ENCODE measurements at regions not wholly inside any gene's neighbourhood (a gene's known extent, or its start where the extent isn't known, plus 50 kb on each side); places are given as distances from the start of the nearest gene placed in this dataset.

DNA sequence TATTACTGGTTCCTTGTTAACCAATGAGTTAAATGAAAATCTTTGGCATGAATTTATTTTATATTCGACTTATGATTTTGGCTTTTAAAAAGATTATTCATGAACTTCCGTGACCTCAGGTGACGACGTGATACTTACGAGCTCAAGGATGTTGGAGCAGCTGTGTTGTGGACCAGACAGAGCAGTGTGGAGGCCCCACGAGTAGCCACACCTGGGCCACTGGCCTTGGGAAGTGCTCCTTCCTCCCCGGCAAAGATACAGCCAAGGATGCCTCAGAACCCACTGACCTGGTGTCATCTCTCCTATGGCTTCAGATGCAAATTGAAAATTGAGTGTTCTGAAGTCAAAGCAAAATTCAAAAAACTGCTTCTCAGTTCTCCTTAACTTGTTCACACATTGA, 147.5 kb upstream of the PPP2R2D start:
- Histone ChIP-seq H3K14ac (ENCODE audit: insufficient read depth, low read length) (no peak overlapping the region), H2BK120ac (ENCODE audit: low read depth, low read length, poor library complexity, severe bottlenecking) (no peak overlapping the region), H2BK12ac (ENCODE audit: insufficient read length, low read depth, low read length) (no peak overlapping the region), H4K5ac (ENCODE audit: insufficient read length, low read depth, low read length) (no peak overlapping the region), H3K23me2 (ENCODE audit: insufficient read length, low read depth, low read length, poor library complexity, severe bottlenecking) (no peaks in the 10 kb centered on the region), H3T11ph (ENCODE audit: low read length) (no peak overlapping the region), H2AFZ (ENCODE audit: low read length) (no peak overlapping the region), H3K4me1 (ENCODE audit: insufficient read depth, low read length) (peaks cover 4% of the 10 kb centered on the region; the same call in 1 of the 2 replicates), H4K20me1 (ENCODE audit: control insufficient read depth, insufficient read depth, insufficient read length) (no peaks in the 10 kb centered on the region), H2AK5ac (ENCODE audit: insufficient read length, low read length) (no peak overlapping the region), H3K9me3 (ENCODE audit: control insufficient read depth, low read depth, low read length) (no peaks in the 10 kb centered on the region), H3K79me2 (ENCODE audit: insufficient read depth, low read length) (no peaks in the 10 kb centered on the region), H3K23ac (ENCODE audit: insufficient read length, low read depth, low read length) (no peak overlapping the region), H2BK20ac (ENCODE audit: low read depth, low read length, poor library complexity, severe bottlenecking) (no peak overlapping the region), H4K91ac (ENCODE audit: insufficient read length, low read depth, low read length) (no peak overlapping the region), H2BK15ac (ENCODE audit: low read depth, low read length) (no peak overlapping the region), H3K4me2 (ENCODE audit: insufficient read depth, insufficient read length, low read length) (no peak overlapping the region), H3K27ac (ENCODE audit: insufficient read length, low read depth, low read length) (no peak overlapping the region), H2BK5ac (ENCODE audit: insufficient read length, low read length) (no peak overlapping the region), H3K4ac (ENCODE audit: low read depth, low read length) (no peak overlapping the region), H3K18ac (ENCODE audit: insufficient read length, low read depth, low read length) (no peak overlapping the region), H3K56ac (ENCODE audit: insufficient read length, low read depth, low read length) (no peak overlapping the region), H3K27me3 (ENCODE audit: insufficient read depth, low read length) (no peaks in the 10 kb centered on the region), H4K8ac (replicated peaks; ENCODE audit: insufficient read length, low read depth, low read length) (no peak overlapping the region), H3K9ac (ENCODE audit: extremely low read depth, insufficient read length, low read length) (no peak overlapping the region), H3K79me1 (ENCODE audit: insufficient read depth, low read depth, low read length, poor library complexity, severe bottlenecking) (no peaks in the 10 kb centered on the region)
- Mint-ChIP-seq H3K4me3 (no peak overlapping the region), H3K27me3 (ENCODE audit: low read depth) (peaks cover 3% of the 10 kb centered on the region; the same call in 1 of the 2 replicates), H3K27ac (no peak overlapping the region), H3K4me1 (peaks cover 50 to 58% of the 10 kb centered on the region in 2 experiments), H3K36me3 (ENCODE audit: insufficient read depth in 1 of 3, low read depth in 3 of 3) (no peaks in the 10 kb centered on the region), H3K9me3 (no peaks in the 10 kb centered on the region; a peak in 1 of 5 replicates)
- no peak for DNase-seq
- WGBS (ENCODE audit: extremely low coverage, insufficient read length, low lambda C conversion rate) = no CpG with 5 or more reads among the region's 7 CpGs
- TF ChIP-seq, protein P1, sequence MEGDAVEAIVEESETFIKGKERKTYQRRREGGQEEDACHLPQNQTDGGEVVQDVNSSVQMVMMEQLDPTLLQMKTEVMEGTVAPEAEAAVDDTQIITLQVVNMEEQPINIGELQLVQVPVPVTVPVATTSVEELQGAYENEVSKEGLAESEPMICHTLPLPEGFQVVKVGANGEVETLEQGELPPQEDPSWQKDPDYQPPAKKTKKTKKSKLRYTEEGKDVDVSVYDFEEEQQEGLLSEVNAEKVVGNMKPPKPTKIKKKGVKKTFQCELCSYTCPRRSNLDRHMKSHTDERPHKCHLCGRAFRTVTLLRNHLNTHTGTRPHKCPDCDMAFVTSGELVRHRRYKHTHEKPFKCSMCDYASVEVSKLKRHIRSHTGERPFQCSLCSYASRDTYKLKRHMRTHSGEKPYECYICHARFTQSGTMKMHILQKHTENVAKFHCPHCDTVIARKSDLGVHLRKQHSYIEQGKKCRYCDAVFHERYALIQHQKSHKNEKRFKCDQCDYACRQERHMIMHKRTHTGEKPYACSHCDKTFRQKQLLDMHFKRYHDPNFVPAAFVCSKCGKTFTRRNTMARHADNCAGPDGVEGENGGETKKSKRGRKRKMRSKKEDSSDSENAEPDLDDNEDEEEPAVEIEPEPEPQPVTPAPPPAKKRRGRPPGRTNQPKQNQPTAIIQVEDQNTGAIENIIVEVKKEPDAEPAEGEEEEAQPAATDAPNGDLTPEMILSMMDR (conservative IDR thresholded peaks at IDR 0.05) = no peak
